ENCODE measurements at regions not wholly inside any gene's neighbourhood (a gene's known extent, or its start where the extent isn't known, plus 50 kb on each side); places are given as distances from the start of the nearest gene placed in this dataset.

DNA sequence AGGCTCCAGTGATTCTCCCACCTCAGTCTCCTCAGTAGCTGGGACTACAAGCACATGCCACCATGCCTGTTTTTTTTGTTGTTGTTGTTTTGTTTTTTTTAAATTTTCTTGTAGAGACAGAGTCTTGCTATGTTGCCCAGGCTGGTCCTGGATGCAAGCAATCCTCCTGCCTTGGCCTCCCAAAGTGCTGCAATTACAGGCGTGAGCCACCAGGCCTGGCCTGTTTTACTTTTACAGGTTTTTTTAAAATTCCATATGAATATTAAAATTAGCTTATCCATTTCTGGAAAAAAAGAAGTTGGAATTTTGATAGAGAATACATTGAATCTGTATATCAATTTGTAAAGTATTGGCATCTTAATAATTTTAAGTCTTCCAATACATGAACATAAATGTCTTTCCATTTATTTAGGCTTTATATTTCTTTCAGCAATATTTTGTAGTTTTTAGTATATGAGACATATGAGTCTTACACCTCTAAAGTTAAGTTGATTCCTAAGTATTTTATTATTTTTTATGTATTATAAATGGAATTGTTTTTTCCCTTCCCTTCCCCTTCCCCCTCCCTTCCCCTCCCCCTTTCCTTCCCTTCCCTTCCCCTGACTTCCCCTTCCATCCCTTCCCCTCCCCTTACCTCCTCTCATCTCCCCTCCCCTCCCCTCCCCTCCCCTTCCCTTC, 323.5 kb upstream of the SALL1 start:
- TF ChIP-seq SNAI2 (CRISPR knock-in tag; IDR thresholded peaks at IDR 0.05) (no peak), BACH2 (CRISPR knock-in tag; IDR thresholded peaks at IDR 0.05; ENCODE audit: borderline replicate concordance) (no peak), ISL1 (CRISPR knock-in tag; IDR thresholded peaks at IDR 0.05) (no peak), GLIS3 (CRISPR knock-in tag; IDR thresholded peaks at IDR 0.05) (no peak), CSDC2 (CRISPR knock-in tag; IDR thresholded peaks at IDR 0.05) (no peak), ZFP3 (CRISPR knock-in tag; IDR thresholded peaks at IDR 0.05) (no peak), RARB (CRISPR knock-in tag; IDR thresholded peaks at IDR 0.05) (no peak), ZNF8 (CRISPR knock-in tag; IDR thresholded peaks at IDR 0.05) (no peak), ZNF70 (CRISPR knock-in tag; IDR thresholded peaks at IDR 0.05) (no peak)
- TF ChIP-seq, protein P1, sequence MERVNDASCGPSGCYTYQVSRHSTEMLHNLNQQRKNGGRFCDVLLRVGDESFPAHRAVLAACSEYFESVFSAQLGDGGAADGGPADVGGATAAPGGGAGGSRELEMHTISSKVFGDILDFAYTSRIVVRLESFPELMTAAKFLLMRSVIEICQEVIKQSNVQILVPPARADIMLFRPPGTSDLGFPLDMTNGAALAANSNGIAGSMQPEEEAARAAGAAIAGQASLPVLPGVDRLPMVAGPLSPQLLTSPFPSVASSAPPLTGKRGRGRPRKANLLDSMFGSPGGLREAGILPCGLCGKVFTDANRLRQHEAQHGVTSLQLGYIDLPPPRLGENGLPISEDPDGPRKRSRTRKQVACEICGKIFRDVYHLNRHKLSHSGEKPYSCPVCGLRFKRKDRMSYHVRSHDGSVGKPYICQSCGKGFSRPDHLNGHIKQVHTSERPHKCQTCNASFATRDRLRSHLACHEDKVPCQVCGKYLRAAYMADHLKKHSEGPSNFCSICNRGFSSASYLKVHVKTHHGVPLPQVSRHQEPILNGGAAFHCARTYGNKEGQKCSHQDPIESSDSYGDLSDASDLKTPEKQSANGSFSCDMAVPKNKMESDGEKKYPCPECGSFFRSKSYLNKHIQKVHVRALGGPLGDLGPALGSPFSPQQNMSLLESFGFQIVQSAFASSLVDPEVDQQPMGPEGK (CRISPR knock-in tag; IDR thresholded peaks at IDR 0.05; ENCODE audit: borderline replicate concordance) = no peak
- TF ChIP-seq, protein P2, sequence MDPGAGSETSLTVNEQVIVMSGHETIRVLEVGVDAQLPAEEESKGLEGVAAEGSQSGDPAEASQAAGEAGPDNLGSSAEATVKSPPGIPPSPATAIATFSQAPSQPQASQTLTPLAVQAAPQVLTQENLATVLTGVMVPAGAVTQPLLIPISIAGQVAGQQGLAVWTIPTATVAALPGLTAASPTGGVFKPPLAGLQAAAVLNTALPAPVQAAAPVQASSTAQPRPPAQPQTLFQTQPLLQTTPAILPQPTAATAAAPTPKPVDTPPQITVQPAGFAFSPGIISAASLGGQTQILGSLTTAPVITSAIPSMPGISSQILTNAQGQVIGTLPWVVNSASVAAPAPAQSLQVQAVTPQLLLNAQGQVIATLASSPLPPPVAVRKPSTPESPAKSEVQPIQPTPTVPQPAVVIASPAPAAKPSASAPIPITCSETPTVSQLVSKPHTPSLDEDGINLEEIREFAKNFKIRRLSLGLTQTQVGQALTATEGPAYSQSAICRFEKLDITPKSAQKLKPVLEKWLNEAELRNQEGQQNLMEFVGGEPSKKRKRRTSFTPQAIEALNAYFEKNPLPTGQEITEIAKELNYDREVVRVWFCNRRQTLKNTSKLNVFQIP (CRISPR knock-in tag; IDR thresholded peaks at IDR 0.05; ENCODE audit: borderline replicate concordance, low read depth) = no peak
- TF ChIP-seq, protein P3, sequence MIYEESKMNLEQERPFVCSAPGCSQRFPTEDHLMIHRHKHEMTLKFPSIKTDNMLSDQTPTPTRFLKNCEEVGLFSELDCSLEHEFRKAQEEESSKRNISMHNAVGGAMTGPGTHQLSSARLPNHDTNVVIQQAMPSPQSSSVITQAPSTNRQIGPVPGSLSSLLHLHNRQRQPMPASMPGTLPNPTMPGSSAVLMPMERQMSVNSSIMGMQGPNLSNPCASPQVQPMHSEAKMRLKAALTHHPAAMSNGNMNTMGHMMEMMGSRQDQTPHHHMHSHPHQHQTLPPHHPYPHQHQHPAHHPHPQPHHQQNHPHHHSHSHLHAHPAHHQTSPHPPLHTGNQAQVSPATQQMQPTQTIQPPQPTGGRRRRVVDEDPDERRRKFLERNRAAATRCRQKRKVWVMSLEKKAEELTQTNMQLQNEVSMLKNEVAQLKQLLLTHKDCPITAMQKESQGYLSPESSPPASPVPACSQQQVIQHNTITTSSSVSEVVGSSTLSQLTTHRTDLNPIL (CRISPR knock-in tag; IDR thresholded peaks at IDR 0.05; ENCODE audit: low read depth) = no peak
- no peak for ATAC-seq

DNA sequence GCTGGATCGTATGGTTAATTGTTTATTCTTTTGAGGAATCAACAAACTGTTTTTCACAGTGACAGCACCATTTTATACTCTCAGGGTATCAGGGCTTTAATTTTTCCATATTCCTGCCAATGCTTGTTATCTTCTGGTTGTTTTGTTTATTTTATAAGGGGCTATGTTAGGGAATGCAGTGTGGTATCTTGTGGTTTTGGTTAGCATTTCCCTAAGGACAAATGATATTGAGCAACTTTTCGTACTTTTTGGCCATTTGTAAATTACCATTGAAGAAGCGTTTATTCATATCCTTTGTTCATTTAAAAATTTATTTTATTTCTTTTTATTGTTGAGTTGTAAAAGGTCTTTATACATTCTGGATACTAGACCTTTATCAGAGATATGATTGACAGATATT, 322.0 kb upstream of the SALL1 start:
- no peak for ATAC-seq
- TF ChIP-seq RARB (CRISPR knock-in tag; IDR thresholded peaks at IDR 0.05) = no peak
- TF ChIP-seq, protein P4, sequence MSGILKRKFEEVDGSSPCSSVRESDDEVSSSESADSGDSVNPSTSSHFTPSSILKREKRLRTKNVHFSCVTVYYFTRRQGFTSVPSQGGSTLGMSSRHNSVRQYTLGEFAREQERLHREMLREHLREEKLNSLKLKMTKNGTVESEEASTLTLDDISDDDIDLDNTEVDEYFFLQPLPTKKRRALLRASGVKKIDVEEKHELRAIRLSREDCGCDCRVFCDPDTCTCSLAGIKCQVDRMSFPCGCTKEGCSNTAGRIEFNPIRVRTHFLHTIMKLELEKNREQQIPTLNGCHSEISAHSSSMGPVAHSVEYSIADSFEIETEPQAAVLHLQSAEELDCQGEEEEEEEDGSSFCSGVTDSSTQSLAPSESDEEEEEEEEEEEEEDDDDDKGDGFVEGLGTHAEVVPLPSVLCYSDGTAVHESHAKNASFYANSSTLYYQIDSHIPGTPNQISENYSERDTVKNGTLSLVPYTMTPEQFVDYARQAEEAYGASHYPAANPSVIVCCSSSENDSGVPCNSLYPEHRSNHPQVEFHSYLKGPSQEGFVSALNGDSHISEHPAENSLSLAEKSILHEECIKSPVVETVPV (CRISPR knock-in tag; IDR thresholded peaks at IDR 0.05) = no peak
- TF ChIP-seq ISL1 (CRISPR knock-in tag; IDR thresholded peaks at IDR 0.05) = no peak
- no peak for TF ChIP-seq ZNF70 (CRISPR knock-in tag; IDR thresholded peaks at IDR 0.05)
- TF ChIP-seq GLIS3 (CRISPR knock-in tag; IDR thresholded peaks at IDR 0.05) = no peak
- TF ChIP-seq TCF4 (CRISPR knock-in tag; IDR thresholded peaks at IDR 0.05; ENCODE audit: borderline replicate concordance) = no peak
- no peak for TF ChIP-seq CSDC2 (CRISPR knock-in tag; IDR thresholded peaks at IDR 0.05)
- TF ChIP-seq BACH2 (CRISPR knock-in tag; IDR thresholded peaks at IDR 0.05; ENCODE audit: borderline replicate concordance) = no peak
- TF ChIP-seq ZNF8 (CRISPR knock-in tag; IDR thresholded peaks at IDR 0.05) = no peak
- no peak for TF ChIP-seq ARNTL (CRISPR knock-in tag; IDR thresholded peaks at IDR 0.05; ENCODE audit: borderline replicate concordance, low read depth)
- no peak for TF ChIP-seq SNAI2 (CRISPR knock-in tag; IDR thresholded peaks at IDR 0.05)

DNA sequence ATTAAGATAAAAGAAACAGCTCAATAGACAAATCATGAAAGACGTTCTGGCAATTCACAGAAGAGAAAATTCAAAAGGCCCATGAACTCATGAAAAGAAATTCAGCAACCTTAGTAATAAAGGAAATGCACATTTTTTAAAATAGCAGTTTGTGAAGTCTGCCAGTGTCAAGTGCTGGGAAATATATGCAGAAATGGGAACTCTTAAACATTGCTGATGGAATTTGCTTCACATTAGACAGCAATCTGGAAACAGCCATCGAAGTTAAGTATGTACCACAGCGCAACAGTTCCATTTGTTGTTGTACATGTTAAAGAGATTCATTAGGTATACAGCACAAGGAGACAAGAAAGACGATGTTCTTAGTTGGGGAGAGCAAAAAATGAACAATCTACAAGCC, 319.4 kb upstream of the SALL1 start:
- TF ChIP-seq ISL1 (CRISPR knock-in tag; IDR thresholded peaks at IDR 0.05) (no peak), ZNF565 (CRISPR knock-in tag; conservative IDR thresholded peaks at IDR 0.05; ENCODE audit: low read depth) (no peak), ZNF8 (CRISPR knock-in tag; IDR thresholded peaks at IDR 0.05) (no peak), RARB (CRISPR knock-in tag; IDR thresholded peaks at IDR 0.05) (no peak)
- TF ChIP-seq, protein P1 (CRISPR knock-in tag; IDR thresholded peaks at IDR 0.05; ENCODE audit: borderline replicate concordance) = no peak
- no peak for ATAC-seq

DNA sequence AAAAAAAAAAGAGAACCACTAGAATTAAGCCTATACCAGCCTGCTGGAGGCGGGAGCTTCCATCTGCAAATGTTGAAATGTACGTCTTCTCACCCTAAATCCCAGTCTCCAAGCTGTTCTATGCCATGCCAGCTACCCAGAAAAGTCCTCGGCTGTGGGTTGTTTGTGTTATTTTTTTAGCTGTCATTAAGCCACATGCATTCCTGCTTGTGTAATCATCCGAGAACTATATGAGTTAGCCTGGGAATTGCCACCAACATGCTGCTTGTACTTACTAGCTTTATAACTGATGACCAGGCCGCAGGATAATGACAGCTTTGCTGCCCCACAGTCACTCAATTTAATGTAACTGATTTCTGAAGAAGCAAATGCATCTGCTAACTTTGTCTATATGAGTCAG, 313.9 kb upstream of the SALL1 start:
- no peak for ATAC-seq
- TF ChIP-seq ZNF70 (CRISPR knock-in tag; IDR thresholded peaks at IDR 0.05) = no peak
- TF ChIP-seq ESRRG (CRISPR knock-in tag; IDR thresholded peaks at IDR 0.05) = no peak
- no peak for TF ChIP-seq ISL1 (CRISPR knock-in tag; IDR thresholded peaks at IDR 0.05)
- TF ChIP-seq, protein P4 (CRISPR knock-in tag; IDR thresholded peaks at IDR 0.05) = no peak
- TF ChIP-seq ZC3H10 (CRISPR knock-in tag; IDR thresholded peaks at IDR 0.05) = no peak
- no peak for TF ChIP-seq ZFP30 (CRISPR knock-in tag; IDR thresholded peaks at IDR 0.05)
- TF ChIP-seq GLIS3 (CRISPR knock-in tag; IDR thresholded peaks at IDR 0.05) = no peak
- TF ChIP-seq PPARA (CRISPR knock-in tag; IDR thresholded peaks at IDR 0.05; ENCODE audit: borderline replicate concordance) = no peak
- no peak for TF ChIP-seq SNAI2 (CRISPR knock-in tag; IDR thresholded peaks at IDR 0.05)
- TF ChIP-seq ARNTL (CRISPR knock-in tag; IDR thresholded peaks at IDR 0.05; ENCODE audit: borderline replicate concordance, low read depth) = no peak
- TF ChIP-seq CSDC2 (CRISPR knock-in tag; IDR thresholded peaks at IDR 0.05) = no peak
- TF ChIP-seq, protein P5, sequence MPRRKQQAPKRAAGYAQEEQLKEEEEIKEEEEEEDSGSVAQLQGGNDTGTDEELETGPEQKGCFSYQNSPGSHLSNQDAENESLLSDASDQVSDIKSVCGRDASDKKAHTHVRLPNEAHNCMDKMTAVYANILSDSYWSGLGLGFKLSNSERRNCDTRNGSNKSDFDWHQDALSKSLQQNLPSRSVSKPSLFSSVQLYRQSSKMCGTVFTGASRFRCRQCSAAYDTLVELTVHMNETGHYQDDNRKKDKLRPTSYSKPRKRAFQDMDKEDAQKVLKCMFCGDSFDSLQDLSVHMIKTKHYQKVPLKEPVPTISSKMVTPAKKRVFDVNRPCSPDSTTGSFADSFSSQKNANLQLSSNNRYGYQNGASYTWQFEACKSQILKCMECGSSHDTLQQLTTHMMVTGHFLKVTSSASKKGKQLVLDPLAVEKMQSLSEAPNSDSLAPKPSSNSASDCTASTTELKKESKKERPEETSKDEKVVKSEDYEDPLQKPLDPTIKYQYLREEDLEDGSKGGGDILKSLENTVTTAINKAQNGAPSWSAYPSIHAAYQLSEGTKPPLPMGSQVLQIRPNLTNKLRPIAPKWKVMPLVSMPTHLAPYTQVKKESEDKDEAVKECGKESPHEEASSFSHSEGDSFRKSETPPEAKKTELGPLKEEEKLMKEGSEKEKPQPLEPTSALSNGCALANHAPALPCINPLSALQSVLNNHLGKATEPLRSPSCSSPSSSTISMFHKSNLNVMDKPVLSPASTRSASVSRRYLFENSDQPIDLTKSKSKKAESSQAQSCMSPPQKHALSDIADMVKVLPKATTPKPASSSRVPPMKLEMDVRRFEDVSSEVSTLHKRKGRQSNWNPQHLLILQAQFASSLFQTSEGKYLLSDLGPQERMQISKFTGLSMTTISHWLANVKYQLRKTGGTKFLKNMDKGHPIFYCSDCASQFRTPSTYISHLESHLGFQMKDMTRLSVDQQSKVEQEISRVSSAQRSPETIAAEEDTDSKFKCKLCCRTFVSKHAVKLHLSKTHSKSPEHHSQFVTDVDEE (CRISPR knock-in tag; IDR thresholded peaks at IDR 0.05) = no peak
- no peak for TF ChIP-seq BACH2 (CRISPR knock-in tag; IDR thresholded peaks at IDR 0.05; ENCODE audit: borderline replicate concordance)
- TF ChIP-seq RARB (CRISPR knock-in tag; IDR thresholded peaks at IDR 0.05) = no peak
- TF ChIP-seq TCF4 (CRISPR knock-in tag; IDR thresholded peaks at IDR 0.05; ENCODE audit: borderline replicate concordance) = no peak
